Panc1 (cell line): ENCODE measurements at regions not wholly inside any gene's neighbourhood (a gene's known extent, or its start where the extent isn't known, plus 50 kb on each side); places are given as distances from the start of the nearest gene placed in this dataset.

Experiments used
- ATAC-seq: fragments of 200-7000 bp; cut with Tn5 transposase; 2 replicates; pipeline ENCODE4 v1.9.1; 2020; ENCODE audit warnings: mild to moderate bottlenecking, moderate library complexity
- BruUV-seq: library from RNA; stranded (reverse); fragments of 400-500 nt; replicated peaks from 2 replicates; lab custom pipeline; 2021; lab: Mats Ljungman, UMichigan
- CTCF ChIA-PET: fragments of 300-600 bp; sonication (Branson Sonifier 250); formaldehyde crosslinking; loops from one replicate; lab custom pipeline; 2022; ENCODE audit warnings: antibody characterized with exemption; lab: Charles Lee
- POLR2A ChIA-PET: fragments of 300-600 bp; sonication (Branson Sonifier 250); formaldehyde crosslinking; loops from one replicate; lab custom pipeline; 2022; ENCODE audit warnings: antibody characterized with exemption; lab: Charles Lee
- DNase-seq: peaks from one replicate; pipeline ENCODE4 v3.0.0-alpha.2; 2010; ENCODE audit warnings: low read depth, low spot score
- H3K27ac ChIP-seq: 2 replicates; pipeline ENCODE4 v1.5.1; 2011; ENCODE audit warnings: mild to moderate bottlenecking, low read length, inconsistent platforms
- H3K27me3 ChIP-seq: fragments of 200-500 bp; sonication (Bioruptor generic); 2 replicates; pipeline ENCODE4 v1.6.0; 2014; ENCODE audit warnings: low read length, inconsistent platforms; ENCODE audit not compliant: control insufficient read depth, insufficient read depth
- H3K36me3 ChIP-seq: fragments of 200-500 bp; sonication (Bioruptor generic); 2 replicates; pipeline ENCODE4 v1.5.1; 2014; ENCODE audit warnings: inconsistent platforms, mild to moderate bottlenecking, low read length, moderate library complexity; ENCODE audit not compliant: control insufficient read depth, insufficient read depth
- H3K4me1 ChIP-seq: 2 replicates; pipeline ENCODE4 v1.5.1; 2011; ENCODE audit warnings: inconsistent platforms, mild to moderate bottlenecking, low read length, moderate library complexity; ENCODE audit not compliant: control insufficient read depth, insufficient read depth
- H3K4me3 ChIP-seq, 2 experiments: 2 replicates each; pipeline ENCODE4 v1.5.1; 2011 to 2012; ENCODE audit warnings: low read depth in 2 of 2, low read length in 2 of 2, mild to moderate bottlenecking in 2 of 2, inconsistent platforms in 1 of 2, moderate library complexity in 1 of 2
- H3K9me3 ChIP-seq: fragments of 200-500 bp; sonication (Bioruptor generic); 2 replicates; pipeline ENCODE4 v1.5.1; 2014; ENCODE audit warnings: low read depth, mild to moderate bottlenecking, inconsistent platforms, low read length, moderate library complexity; ENCODE audit not compliant: control insufficient read depth, insufficient read depth
- POLR2AphosphoS5 ChIP-seq: IDR thresholded peaks from 2 replicates; pipeline ENCODE4 v1.6.1; 2012; ENCODE audit warnings: mild to moderate bottlenecking, low read depth, low read length, moderate library complexity
- SIN3A ChIP-seq: IDR thresholded peaks from 2 replicates; pipeline ENCODE4 v1.6.1; 2012; ENCODE audit warnings: low read depth, mild to moderate bottlenecking, low read length, moderate library complexity, borderline replicate concordance; ENCODE audit not compliant: insufficient read depth
- TCF7L2 ChIP-seq: IDR thresholded peaks from 2 replicates; pipeline ENCODE4 v1.6.1; 2011; ENCODE audit warnings: mild to moderate bottlenecking, low read depth, low read length, inconsistent platforms
- in situ Hi-C: cut with HindIII; loops from 2 replicates; pipeline ENCODE4 v1.10.0; 2016; ENCODE audit warnings: low sequenced_read_pairs, low pct_unique_long_range_greater_than_20kb
- intact Hi-C: fragments of 100-400 bp; cut with micrococcal nuclease; formaldehyde crosslinking; loops from one replicate; pipeline ENCODE4 v1.10.0; 2022; ENCODE audit not compliant: unreplicated experiment
- TF ChIP-seq, protein P1 (sequence below): fragments of 450-650 bp; IDR thresholded peaks from 2 replicates; pipeline ENCODE4 v1.5.1; 2017; ENCODE audit warnings: mild to moderate bottlenecking
- TF ChIP-seq, protein P2 (sequence below), 2 experiments: IDR thresholded peaks; 2 replicates each; pipeline ENCODE4 v1.6.1; 2011 to 2012; ENCODE audit warnings: low read depth in 2 of 2, control low read depth in 1 of 2, low read length in 1 of 2, mild to moderate bottlenecking in 1 of 2, moderate library complexity in 1 of 2; ENCODE audit not compliant: insufficient read depth in 1 of 2

DNA sequence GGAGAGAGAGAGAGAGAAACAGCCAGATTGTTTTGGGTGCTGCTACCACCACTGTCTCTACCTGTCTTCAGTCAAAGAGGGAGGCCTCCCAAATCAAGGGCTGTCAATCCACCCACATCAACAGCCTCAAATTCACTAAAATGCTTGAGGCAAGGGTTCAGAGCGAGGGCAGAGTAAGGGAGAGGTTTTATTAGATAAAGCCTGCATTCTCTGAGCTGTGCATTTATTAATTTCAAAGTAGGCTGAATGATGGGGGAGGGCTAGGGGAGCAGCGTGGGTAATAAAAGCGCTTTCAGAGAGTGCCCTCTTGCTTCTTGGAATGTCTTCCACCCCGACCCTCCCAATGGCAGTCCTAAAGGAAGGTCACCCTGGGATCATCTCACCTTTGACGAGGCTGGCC, 636.5 kb upstream of the TBX3 start:
- no peak for TF ChIP-seq SIN3A
- no peak for TF ChIP-seq TCF7L2
- TF ChIP-seq POLR2AphosphoS5 = no peak
- TF ChIP-seq, protein P1, sequence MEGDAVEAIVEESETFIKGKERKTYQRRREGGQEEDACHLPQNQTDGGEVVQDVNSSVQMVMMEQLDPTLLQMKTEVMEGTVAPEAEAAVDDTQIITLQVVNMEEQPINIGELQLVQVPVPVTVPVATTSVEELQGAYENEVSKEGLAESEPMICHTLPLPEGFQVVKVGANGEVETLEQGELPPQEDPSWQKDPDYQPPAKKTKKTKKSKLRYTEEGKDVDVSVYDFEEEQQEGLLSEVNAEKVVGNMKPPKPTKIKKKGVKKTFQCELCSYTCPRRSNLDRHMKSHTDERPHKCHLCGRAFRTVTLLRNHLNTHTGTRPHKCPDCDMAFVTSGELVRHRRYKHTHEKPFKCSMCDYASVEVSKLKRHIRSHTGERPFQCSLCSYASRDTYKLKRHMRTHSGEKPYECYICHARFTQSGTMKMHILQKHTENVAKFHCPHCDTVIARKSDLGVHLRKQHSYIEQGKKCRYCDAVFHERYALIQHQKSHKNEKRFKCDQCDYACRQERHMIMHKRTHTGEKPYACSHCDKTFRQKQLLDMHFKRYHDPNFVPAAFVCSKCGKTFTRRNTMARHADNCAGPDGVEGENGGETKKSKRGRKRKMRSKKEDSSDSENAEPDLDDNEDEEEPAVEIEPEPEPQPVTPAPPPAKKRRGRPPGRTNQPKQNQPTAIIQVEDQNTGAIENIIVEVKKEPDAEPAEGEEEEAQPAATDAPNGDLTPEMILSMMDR = no peak
- TF ChIP-seq, protein P2, sequence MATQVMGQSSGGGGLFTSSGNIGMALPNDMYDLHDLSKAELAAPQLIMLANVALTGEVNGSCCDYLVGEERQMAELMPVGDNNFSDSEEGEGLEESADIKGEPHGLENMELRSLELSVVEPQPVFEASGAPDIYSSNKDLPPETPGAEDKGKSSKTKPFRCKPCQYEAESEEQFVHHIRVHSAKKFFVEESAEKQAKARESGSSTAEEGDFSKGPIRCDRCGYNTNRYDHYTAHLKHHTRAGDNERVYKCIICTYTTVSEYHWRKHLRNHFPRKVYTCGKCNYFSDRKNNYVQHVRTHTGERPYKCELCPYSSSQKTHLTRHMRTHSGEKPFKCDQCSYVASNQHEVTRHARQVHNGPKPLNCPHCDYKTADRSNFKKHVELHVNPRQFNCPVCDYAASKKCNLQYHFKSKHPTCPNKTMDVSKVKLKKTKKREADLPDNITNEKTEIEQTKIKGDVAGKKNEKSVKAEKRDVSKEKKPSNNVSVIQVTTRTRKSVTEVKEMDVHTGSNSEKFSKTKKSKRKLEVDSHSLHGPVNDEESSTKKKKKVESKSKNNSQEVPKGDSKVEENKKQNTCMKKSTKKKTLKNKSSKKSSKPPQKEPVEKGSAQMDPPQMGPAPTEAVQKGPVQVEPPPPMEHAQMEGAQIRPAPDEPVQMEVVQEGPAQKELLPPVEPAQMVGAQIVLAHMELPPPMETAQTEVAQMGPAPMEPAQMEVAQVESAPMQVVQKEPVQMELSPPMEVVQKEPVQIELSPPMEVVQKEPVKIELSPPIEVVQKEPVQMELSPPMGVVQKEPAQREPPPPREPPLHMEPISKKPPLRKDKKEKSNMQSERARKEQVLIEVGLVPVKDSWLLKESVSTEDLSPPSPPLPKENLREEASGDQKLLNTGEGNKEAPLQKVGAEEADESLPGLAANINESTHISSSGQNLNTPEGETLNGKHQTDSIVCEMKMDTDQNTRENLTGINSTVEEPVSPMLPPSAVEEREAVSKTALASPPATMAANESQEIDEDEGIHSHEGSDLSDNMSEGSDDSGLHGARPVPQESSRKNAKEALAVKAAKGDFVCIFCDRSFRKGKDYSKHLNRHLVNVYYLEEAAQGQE (IDR thresholded peaks at IDR 0.05; ENCODE audit: insufficient read depth in 1 of 2, low read depth in 2 of 2, low read length in 1 of 2) = no peak
- ChIA-PET POLR2A (no interaction called here), CTCF (no interaction called here)
- intact Hi-C loops = no loop called here
- ATAC-seq (no peak), DNase-seq (no peak)
- no peaks in the 10 kb centered on the region for H3K4me1 ChIP-seq
- H3K36me3 ChIP-seq = no peaks in the 10 kb centered on the region
- H3K9me3 ChIP-seq = no peaks in the 10 kb centered on the region
- H3K27me3 ChIP-seq = no peaks in the 10 kb centered on the region; the same call in 1 of the 2 replicates
- in situ Hi-C loops = no loop called here
- no TSS peak for BruUV-seq
- no peak overlapping the region for H3K27ac ChIP-seq
- H3K4me3 ChIP-seq = no peak overlapping the region

DNA sequence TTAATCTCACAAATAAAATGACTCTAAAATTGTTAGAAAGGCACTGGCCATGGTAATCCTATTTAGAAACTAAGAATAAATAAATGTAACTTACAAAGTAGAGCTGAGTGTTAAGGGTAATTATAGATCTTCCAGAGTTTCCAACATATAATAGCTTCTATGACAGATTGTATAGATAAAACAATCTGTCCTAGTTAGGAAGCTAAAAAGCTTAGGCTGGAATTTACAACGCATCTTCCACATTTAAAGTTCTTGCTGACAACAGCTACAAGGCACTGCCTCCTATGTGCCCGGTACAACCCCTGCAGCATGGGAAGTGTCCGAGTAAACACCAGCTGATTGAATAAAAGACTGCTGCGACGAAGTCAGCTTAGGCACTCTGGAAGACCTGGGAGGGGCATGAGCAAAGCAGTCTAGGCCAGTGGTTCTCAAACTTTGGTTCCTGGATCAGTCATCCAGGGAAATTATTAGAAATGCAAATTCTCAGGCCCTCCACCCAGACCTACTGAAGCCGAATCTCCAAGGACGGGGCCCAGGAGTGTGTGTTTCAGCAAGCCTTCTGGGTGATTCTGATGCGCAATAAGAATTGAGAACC, 635.6 kb upstream of the TBX3 start:
- intact Hi-C loops (no loop called here), in situ Hi-C loops (no loop called here)
- ChIA-PET CTCF (no interaction called here), POLR2A (no interaction called here)
- TF ChIP-seq SIN3A (no peak), POLR2AphosphoS5 (no peak), TCF7L2 (no peak)
- TF ChIP-seq, protein P2 (IDR thresholded peaks at IDR 0.05; ENCODE audit: insufficient read depth in 1 of 2, low read depth in 2 of 2, low read length in 1 of 2) = no peak
- TF ChIP-seq, protein P1 = no peak
- Histone ChIP-seq H3K9me3 (no peaks in the 10 kb centered on the region), H3K27ac (no peak overlapping the region), H3K4me1 (no peaks in the 10 kb centered on the region), H3K36me3 (no peaks in the 10 kb centered on the region), H3K4me3 (no peak overlapping the region), H3K27me3 (no peaks in the 10 kb centered on the region; the same call in 1 of the 2 replicates)
- DNase-seq = no peak
- ATAC-seq = no peak
- no TSS peak for BruUV-seq
